Endodermal cell (in vitro differentiated cells): ENCODE measurements at regions not wholly inside any gene's neighbourhood (a gene's known extent, or its start where the extent isn't known, plus 50 kb on each side); places are given as distances from the start of the nearest gene placed in this dataset.
A peak's percentile ranks its signal among the peaks of the same experiment; 100 is the strongest.

Experiments used
- DNase-seq: peaks from one replicate; pipeline ENCODE4 v3.0.0-alpha.2; 2017
- H3K27ac ChIP-seq: 2 replicates; pipeline ENCODE4 v1.5.1; 2013; ENCODE audit warnings: mild to moderate bottlenecking, low read depth, low read length, moderate library complexity
- H3K27me3 ChIP-seq: 2 replicates; pipeline ENCODE4 v1.6.1; 2013; ENCODE audit warnings: mild to moderate bottlenecking, low read length, moderate library complexity; ENCODE audit not compliant: insufficient read depth, control insufficient read depth, poor library complexity, severe bottlenecking
- H3K36me3 ChIP-seq: 2 replicates; pipeline ENCODE4 v1.7.0; 2013; ENCODE audit warnings: mild to moderate bottlenecking, low read length, moderate library complexity; ENCODE audit not compliant: control insufficient read depth, insufficient read depth
- H3K4me1 ChIP-seq: one replicate; pipeline ENCODE4 v1.7.0; 2013; ENCODE audit warnings: low read length; ENCODE audit not compliant: control insufficient read depth, insufficient read depth
- H3K4me3 ChIP-seq: 2 replicates; pipeline ENCODE4 v1.5.1; 2013; ENCODE audit warnings: mild to moderate bottlenecking, low read length, moderate library complexity
- H3K9ac ChIP-seq: 2 replicates; pipeline ENCODE4 v1.6.1; 2013; ENCODE audit warnings: mild to moderate bottlenecking, low read length, moderate library complexity; ENCODE audit not compliant: poor library complexity, severe bottlenecking; ENCODE audit errors: extremely low read depth
- H3K9me3 ChIP-seq: 2 replicates; pipeline ENCODE4 v1.6.1; 2013; ENCODE audit warnings: mild to moderate bottlenecking, low read length, moderate library complexity; ENCODE audit not compliant: control insufficient read depth
- H3K27ac Mint-ChIP-seq: 2 replicates; pipeline ENCODE4 v1.8.0; 2020; ENCODE audit warnings: mixed read lengths
- H3K27me3 Mint-ChIP-seq: 2 replicates; pipeline ENCODE4 v1.8.0; 2021; ENCODE audit warnings: mild to moderate bottlenecking, mixed read lengths; ENCODE audit not compliant: insufficient read depth
- H3K36me3 Mint-ChIP-seq: 2 replicates; pipeline ENCODE4 v1.8.0; 2020; ENCODE audit warnings: low read depth, mixed read lengths
- H3K4me1 Mint-ChIP-seq: 2 replicates; pipeline ENCODE4 v1.8.0; 2020; ENCODE audit warnings: mixed read lengths
- H3K4me3 Mint-ChIP-seq: 2 replicates; pipeline ENCODE4 v1.8.0; 2020; ENCODE audit warnings: mild to moderate bottlenecking, moderate library complexity, mixed read lengths
- H3K9me3 Mint-ChIP-seq: 2 replicates; pipeline ENCODE4 v1.8.0; 2020; ENCODE audit warnings: mild to moderate bottlenecking, mixed read lengths
- CTCF ChIP-seq: fragments of 200-600 bp; sonication (generic); conservative IDR thresholded peaks from 2 replicates; pipeline ENCODE4 v1.5.0; 2021; ENCODE audit warnings: antibody characterized with exemption, mild to moderate bottlenecking
- WGBS, 2 experiments: methylation state at CpG; one replicate each; pipeline versions ENCODE4 v1.1.5 to v1.1.7; 2013; ENCODE audit warnings: missing lambda C conversion rate in 2 of 2, mixed read lengths in 1 of 2; ENCODE audit not compliant: insufficient coverage in 1 of 2, insufficient read length in 1 of 2; 5-methylcytosine and 5-hydroxymethylcytosine counted together

- Mint-ChIP-seq H3K27ac (no peak overlapping the region), H3K4me3 (no peak overlapping the region), H3K36me3 (peaks cover 10% of the 10 kb centered on the region), H3K27me3 (peaks cover 12% of the 10 kb centered on the region), H3K9me3 (peaks cover 43% of the 10 kb centered on the region), H3K4me1 (peaks cover 42% of the 10 kb centered on the region)
- Histone ChIP-seq H3K4me3 (no peak overlapping the region), H3K4me1 (peaks cover 20% of the 10 kb centered on the region), H3K27ac (no peak overlapping the region), H3K9me3 (peaks cover 38% of the 10 kb centered on the region), H3K27me3 (no peaks in the 10 kb centered on the region), H3K36me3 (no peaks in the 10 kb centered on the region), H3K9ac (no peak overlapping the region)
- TF ChIP-seq CTCF = no peak
- WGBS, 2 experiments = 89 to 94% methylated on average over 2 of the region's 2 CpGs
- no peak for DNase-seq
These were observed 334.6 kb upstream of the B3GAT1 start for GRCh38 chr11:134746609-134747008.

GRCh38 chr11:134745456-134745855 is 333.4 kb upstream of the B3GAT1 start:
- Mint-ChIP-seq H3K4me1 (peaks cover 42% of the 10 kb centered on the region), H3K36me3 (peaks cover 10% of the 10 kb centered on the region), H3K27ac (no peak overlapping the region), H3K27me3 (peaks cover 7% of the 10 kb centered on the region), H3K9me3 (peaks cover 43% of the 10 kb centered on the region), H3K4me3 (no peak overlapping the region)
- DNase-seq = no peak
- H3K27me3 ChIP-seq = no peaks in the 10 kb centered on the region
- no peak overlapping the region for H3K27ac ChIP-seq
- no peak for TF ChIP-seq CTCF
- H3K4me3 ChIP-seq = no peak overlapping the region
- no peak overlapping the region for H3K9ac ChIP-seq
- H3K4me1 ChIP-seq = peaks cover 23% of the 10 kb centered on the region
- WGBS, 2 experiments = 91 to 95% methylated on average over 3 of the region's 3 CpGs
- peaks cover 38% of the 10 kb centered on the region for H3K9me3 ChIP-seq
- no peaks in the 10 kb centered on the region for H3K36me3 ChIP-seq

- H3K36me3 ChIP-seq = no peaks in the 10 kb centered on the region
These were observed 331.8 kb upstream of the B3GAT1 start for GRCh38 chr11:134743820-134744195.

More at GRCh38 chr11:134743820-134744195, 331.8 kb upstream of the B3GAT1 start:
- no peak overlapping the region for H3K9ac ChIP-seq
- peaks cover 2% of the 10 kb centered on the region for H3K27me3 Mint-ChIP-seq
- peaks cover 32% of the 10 kb centered on the region for H3K9me3 ChIP-seq
- H3K4me1 ChIP-seq = peaks cover 23% of the 10 kb centered on the region
- WGBS, 2 experiments = 94 to 100% methylated on average over 3 to 4 of the region's 4 CpGs
- DNase-seq = no peak
- H3K27ac Mint-ChIP-seq = peak overlapping the region; percentile 59
- no peak overlapping the region for H3K4me3 ChIP-seq
- no peak for TF ChIP-seq CTCF
- H3K27ac ChIP-seq = no peak overlapping the region
- no peaks in the 10 kb centered on the region for H3K27me3 ChIP-seq
- H3K4me1 Mint-ChIP-seq = peaks cover 32% of the 10 kb centered on the region
- peaks cover 36% of the 10 kb centered on the region for H3K9me3 Mint-ChIP-seq
- no peak overlapping the region for H3K4me3 Mint-ChIP-seq
- H3K36me3 Mint-ChIP-seq = peaks cover 10% of the 10 kb centered on the region
